IMR-90 (cell line): ENCODE measurements at regions not wholly inside any gene's neighbourhood (a gene's known extent, or its start where the extent isn't known, plus 50 kb on each side); places are given as distances from the start of the nearest gene placed in this dataset.

Experiments
- CHD1 ChIP-seq: IDR thresholded peaks from 2 replicates; pipeline ENCODE4 v1.6.1; 2012; ENCODE audit warnings: low read depth, low read length, improper control_type of control experiment
- MAFK ChIP-seq: IDR thresholded peaks from 2 replicates; pipeline ENCODE4 v1.6.1; 2012; ENCODE audit warnings: low read depth, low read length, improper control_type of control experiment
- POLR2A ChIP-seq: IDR thresholded peaks from 2 replicates; pipeline ENCODE4 v1.6.1; 2012; ENCODE audit warnings: mild to moderate bottlenecking, low read depth, low read length
- RAD21 ChIP-seq: IDR thresholded peaks from 2 replicates; pipeline ENCODE4 v1.6.1; 2012; ENCODE audit warnings: low read length, improper control_type of control experiment
- TF ChIP-seq, protein P1 (sequence below): conservative IDR thresholded peaks from 2 replicates; pipeline ENCODE4 v1.5.1; 2012; ENCODE audit warnings: mild to moderate bottlenecking, low read depth, low read length, improper control_type of control experiment
- TF ChIP-seq, protein P2 (sequence below): fragments of 150-350 bp; IDR thresholded peaks from 2 replicates; pipeline ENCODE4 v1.6.1; 2017; ENCODE audit warnings: mild to moderate bottlenecking, antibody characterized with exemption, low read length, low read depth

DNA sequence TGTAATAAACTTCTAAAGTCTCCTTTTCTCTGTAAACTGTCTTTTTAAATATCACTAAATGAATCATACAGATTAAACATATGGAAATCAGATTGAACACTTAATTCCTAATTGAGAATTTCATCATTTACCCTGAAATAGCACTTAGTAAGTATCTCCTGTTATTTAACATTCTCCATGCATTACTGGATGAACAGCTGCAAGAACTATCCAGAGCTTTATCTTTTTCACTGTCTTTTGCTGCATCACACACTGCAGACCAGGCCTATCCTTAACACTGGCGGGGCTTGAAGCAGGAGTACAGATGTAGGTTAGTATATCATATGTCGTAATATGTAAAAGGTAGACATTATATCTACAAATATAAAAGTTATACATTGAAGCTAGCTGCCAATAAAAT, 108.7 kb upstream of the EFNA5 start:
- TF ChIP-seq, protein P1, sequence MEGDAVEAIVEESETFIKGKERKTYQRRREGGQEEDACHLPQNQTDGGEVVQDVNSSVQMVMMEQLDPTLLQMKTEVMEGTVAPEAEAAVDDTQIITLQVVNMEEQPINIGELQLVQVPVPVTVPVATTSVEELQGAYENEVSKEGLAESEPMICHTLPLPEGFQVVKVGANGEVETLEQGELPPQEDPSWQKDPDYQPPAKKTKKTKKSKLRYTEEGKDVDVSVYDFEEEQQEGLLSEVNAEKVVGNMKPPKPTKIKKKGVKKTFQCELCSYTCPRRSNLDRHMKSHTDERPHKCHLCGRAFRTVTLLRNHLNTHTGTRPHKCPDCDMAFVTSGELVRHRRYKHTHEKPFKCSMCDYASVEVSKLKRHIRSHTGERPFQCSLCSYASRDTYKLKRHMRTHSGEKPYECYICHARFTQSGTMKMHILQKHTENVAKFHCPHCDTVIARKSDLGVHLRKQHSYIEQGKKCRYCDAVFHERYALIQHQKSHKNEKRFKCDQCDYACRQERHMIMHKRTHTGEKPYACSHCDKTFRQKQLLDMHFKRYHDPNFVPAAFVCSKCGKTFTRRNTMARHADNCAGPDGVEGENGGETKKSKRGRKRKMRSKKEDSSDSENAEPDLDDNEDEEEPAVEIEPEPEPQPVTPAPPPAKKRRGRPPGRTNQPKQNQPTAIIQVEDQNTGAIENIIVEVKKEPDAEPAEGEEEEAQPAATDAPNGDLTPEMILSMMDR: no peak
- no peak for TF ChIP-seq POLR2A
- no peak for TF ChIP-seq MAFK
- TF ChIP-seq RAD21: no peak
- TF ChIP-seq, protein P2, sequence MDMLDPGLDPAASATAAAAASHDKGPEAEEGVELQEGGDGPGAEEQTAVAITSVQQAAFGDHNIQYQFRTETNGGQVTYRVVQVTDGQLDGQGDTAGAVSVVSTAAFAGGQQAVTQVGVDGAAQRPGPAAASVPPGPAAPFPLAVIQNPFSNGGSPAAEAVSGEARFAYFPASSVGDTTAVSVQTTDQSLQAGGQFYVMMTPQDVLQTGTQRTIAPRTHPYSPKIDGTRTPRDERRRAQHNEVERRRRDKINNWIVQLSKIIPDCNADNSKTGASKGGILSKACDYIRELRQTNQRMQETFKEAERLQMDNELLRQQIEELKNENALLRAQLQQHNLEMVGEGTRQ: no peak
- TF ChIP-seq CHD1: no peak
